ENCODE measurements at regions not wholly inside any gene's neighbourhood (a gene's known extent, or its start where the extent isn't known, plus 50 kb on each side); places are given as distances from the start of the nearest gene placed in this dataset.

- TF ChIP-seq POLR2A (IDR thresholded peaks at IDR 0.05), result no peak
- no peak for TF ChIP-seq POLR2AphosphoS5 (IDR thresholded peaks at IDR 0.05)
- TF ChIP-seq CTCF (IDR thresholded peaks at IDR 0.05 in 8 of 11, conservative IDR thresholded peaks at IDR 0.05 in 3 of 11), result no peak
- H3K36me3 ChIP-seq, result no peaks in the 10 kb centered on the region
- no peaks in the 10 kb centered on the region for H3K9me3 ChIP-seq
- H3K4me3 ChIP-seq, result no peak overlapping the region
- WGBS, 5 donors, result 79 to 93% (median 87%) methylated on average over 2 of the region's 2 CpGs
- intact Hi-C loops (cut with DNase I; ENCODE audit: low total_unique reads), result no loop called here
- no peaks in the 10 kb centered on the region for H3K27me3 ChIP-seq (replicated peaks in 1 of 7)
- no peak for DNase-seq
- no peak overlapping the region for H3K27ac ChIP-seq
- H3K4me1 ChIP-seq, result no peaks in the 10 kb centered on the region
Observed at GRCh38 chr4:104418286-104418685, 76.4 kb downstream of the CXXC4 start.

GRCh38 chr4:104417357-104417882 is 77.3 kb downstream of the CXXC4 start:
- 82 to 93% (median 85%) methylated on average over 3 of the region's 3 CpGs for WGBS, 5 donors
- no peaks in the 10 kb centered on the region for H3K27me3 ChIP-seq (replicated peaks in 1 of 7)
- intact Hi-C loops (cut with DNase I; ENCODE audit: low total_unique reads), result no loop called here

GRCh38 chr4:104416725-104417356 is 77.9 kb downstream of the CXXC4 start:
- DNase-seq, result no peak
- H3K4me1 ChIP-seq, result no peaks in the 10 kb centered on the region
- no peak overlapping the region for H3K4me3 ChIP-seq
- TF ChIP-seq POLR2A (IDR thresholded peaks at IDR 0.05) (no peak), CTCF (IDR thresholded peaks at IDR 0.05 in 8 of 11, conservative IDR thresholded peaks at IDR 0.05 in 3 of 11) (no peak), POLR2AphosphoS5 (IDR thresholded peaks at IDR 0.05) (no peak)
- intact Hi-C loops (cut with DNase I; ENCODE audit: low total_unique reads), result no loop called here
- H3K36me3 ChIP-seq, result no peaks in the 10 kb centered on the region
- H3K27ac ChIP-seq, result no peak overlapping the region
- H3K9me3 ChIP-seq, result no peaks in the 10 kb centered on the region
- H3K27me3 ChIP-seq (replicated peaks in 1 of 7), result no peaks in the 10 kb centered on the region

More at GRCh38 chr4:104417357-104417882, 77.3 kb downstream of the CXXC4 start:
- no peaks in the 10 kb centered on the region for H3K36me3 ChIP-seq
- DNase-seq, result no peak
- no peak for TF ChIP-seq POLR2A (IDR thresholded peaks at IDR 0.05)
- no peak for TF ChIP-seq CTCF (IDR thresholded peaks at IDR 0.05 in 8 of 11, conservative IDR thresholded peaks at IDR 0.05 in 3 of 11)
- no peak for TF ChIP-seq POLR2AphosphoS5 (IDR thresholded peaks at IDR 0.05)
- H3K9me3 ChIP-seq, result no peaks in the 10 kb centered on the region
- no peak overlapping the region for H3K4me3 ChIP-seq
- H3K27ac ChIP-seq, result no peak overlapping the region
- H3K4me1 ChIP-seq, result no peaks in the 10 kb centered on the region

- H3K27me3 ChIP-seq (replicated peaks in 1 of 7), result no peaks in the 10 kb centered on the region
- TF ChIP-seq CTCF (IDR thresholded peaks at IDR 0.05 in 8 of 11, conservative IDR thresholded peaks at IDR 0.05 in 3 of 11) (no peak), POLR2A (IDR thresholded peaks at IDR 0.05) (no peak), POLR2AphosphoS5 (IDR thresholded peaks at IDR 0.05) (no peak)
- intact Hi-C loops (cut with DNase I; ENCODE audit: low total_unique reads), result no loop called here
- H3K36me3 ChIP-seq, result no peaks in the 10 kb centered on the region
- no peak overlapping the region for H3K4me3 ChIP-seq
- H3K4me1 ChIP-seq, result no peaks in the 10 kb centered on the region
- no peak overlapping the region for H3K27ac ChIP-seq
- DNase-seq, result no peak
- no peaks in the 10 kb centered on the region for H3K9me3 ChIP-seq
Observed at GRCh38 chr4:104413487-104413886, 81.2 kb downstream of the CXXC4 start.
